GM21825 (cell line): ENCODE measurements at regions not wholly inside any gene's neighbourhood (a gene's known extent, or its start where the extent isn't known, plus 50 kb on each side); places are given as distances from the start of the nearest gene placed in this dataset.

Experiments used
- ATAC-seq: cut with Tn5 transposase; IDR thresholded peaks from one replicate; pipeline ENCODE4 v1.9.1; 2021; ENCODE audit warnings: mild to moderate bottlenecking, moderate library complexity; ENCODE audit not compliant: unreplicated experiment

DNA sequence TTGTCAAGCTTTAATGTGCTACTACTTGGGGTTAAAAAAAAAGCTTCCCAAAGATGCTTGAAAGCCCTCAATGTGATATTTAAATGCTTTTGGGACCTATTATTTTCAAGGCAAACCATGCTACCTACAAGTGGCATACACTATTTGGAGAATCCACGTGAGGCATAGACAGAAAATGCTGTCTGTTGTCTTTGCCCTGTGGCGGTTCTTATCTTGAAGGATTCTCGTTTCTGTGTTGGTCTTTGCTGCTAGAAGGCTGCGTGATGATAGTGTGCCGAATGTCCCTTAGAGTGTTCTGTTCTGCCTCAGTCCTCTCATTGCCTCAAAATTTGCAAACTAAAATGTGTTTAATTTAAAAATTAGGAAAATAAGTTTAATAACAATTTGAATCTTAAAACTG lies 356.2 kb upstream of the RARB start:
- ATAC-seq: no peak

DNA sequence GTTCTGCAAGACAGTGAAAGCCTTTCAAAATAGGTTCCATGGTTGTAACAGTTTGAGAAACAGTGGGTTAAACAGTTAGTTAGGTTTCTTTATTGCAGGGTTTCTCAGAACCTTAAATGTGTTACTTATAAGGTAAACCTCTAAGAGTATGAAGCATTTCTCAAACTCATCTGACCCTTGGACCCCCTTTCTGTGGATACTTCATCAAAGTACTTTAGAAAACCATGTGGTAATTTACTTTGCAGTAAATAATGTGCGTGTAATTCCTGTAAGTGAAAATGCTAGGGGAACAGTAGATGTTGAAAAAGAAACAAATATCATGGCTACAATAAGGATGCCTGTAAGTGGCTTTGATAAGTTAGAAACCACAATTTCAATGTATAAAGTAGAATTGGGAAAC lies 354.6 kb upstream of the RARB start:
- ATAC-seq: no peak

DNA sequence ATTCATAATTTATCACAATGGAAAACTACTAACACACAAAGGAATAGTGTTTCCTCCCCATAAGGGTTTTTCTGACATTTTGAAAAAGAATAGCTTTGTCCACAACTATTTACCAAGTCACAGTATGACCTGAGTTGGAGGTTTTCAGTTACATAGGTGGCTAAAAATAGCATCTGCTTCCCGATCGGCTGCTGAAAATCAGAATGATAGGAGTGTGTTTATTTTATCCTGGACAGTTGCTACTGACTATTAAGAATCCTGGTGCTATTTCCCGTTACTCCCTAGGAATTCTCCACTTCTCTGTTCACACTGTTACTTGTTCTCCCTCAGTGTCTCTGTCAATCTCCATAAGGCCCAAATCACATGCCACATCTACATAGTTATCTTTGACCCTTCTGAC lies 353.9 kb upstream of the RARB start:
- ATAC-seq: no peak

DNA sequence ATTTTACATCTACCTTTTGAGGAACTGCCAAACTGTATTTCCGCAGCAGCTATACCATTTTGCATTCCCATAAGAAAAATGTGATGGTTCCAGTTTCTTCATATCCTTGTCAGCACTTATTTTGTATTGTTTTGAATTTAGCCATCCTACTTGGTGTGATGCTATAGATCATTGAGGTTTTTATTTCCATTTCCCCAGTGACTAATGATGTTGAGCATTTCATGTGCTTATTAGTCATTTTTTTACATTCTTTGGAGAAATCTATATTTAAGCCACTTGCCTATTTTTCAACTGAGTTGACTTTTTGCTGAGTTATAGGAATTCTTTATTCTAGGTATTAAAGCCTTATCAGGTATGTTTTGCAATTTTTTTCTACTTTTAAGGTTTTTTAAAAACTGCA lies 347.6 kb upstream of the RARB start:
- no peak for ATAC-seq

DNA sequence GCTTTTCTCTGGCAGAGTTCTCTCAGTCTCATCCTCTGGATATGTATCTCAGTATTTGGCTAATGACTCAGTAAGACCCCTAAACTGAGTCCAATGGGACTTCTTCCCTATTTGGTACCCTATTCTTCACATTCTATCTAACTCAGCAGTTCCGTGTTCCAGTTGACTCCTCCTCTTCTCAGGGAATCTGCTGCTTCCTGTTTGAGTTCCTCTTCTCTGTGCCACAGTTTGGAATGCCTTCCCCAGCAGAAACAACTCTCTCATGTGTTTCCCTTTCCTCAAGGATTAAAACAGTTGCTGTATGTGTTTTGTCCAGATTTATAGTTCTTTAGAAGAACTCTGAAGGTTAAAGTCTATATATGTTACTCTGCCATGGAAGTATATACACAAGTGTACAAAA lies 344.0 kb upstream of the RARB start:
- no peak for ATAC-seq

DNA sequence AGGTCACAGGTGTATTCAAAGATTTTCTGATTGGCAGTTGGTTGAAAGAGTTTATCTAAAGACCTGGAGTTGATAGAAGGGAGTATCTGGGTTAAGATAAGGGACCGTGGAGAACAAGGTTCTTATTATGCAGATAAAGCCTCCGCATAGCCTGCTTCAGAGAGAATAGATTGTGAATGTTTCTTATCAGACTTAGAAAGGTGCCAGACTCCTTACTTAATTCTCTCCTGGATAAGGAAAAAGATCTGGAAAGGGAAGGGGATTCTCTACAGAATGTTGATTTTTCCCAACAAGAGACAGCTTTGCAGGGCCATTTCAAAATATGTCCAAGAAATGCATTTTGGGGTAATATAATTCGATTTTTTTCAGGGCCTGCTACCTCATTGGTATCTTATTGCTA lies 341.3 kb upstream of the RARB start:
- no peak for ATAC-seq

DNA sequence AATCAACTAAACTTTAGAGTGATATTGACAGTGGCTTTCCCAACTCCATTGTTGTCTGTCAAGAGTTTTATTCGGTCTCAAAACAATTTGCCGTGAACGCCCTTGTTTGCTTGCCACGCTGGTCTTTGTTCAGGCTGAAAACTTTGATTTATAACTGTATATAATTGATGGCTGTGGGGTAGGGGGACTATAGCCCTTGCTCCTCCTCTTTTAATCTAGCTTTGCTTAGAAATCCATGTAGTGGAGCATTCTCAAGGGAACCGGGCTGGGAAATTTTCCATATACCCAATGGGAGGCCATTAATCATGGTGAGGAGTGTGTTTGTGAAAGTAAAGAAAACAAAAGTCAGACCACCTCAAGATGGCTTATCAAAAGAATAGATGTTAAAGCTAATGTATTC lies 339.8 kb upstream of the RARB start:
- ATAC-seq: no peak

DNA sequence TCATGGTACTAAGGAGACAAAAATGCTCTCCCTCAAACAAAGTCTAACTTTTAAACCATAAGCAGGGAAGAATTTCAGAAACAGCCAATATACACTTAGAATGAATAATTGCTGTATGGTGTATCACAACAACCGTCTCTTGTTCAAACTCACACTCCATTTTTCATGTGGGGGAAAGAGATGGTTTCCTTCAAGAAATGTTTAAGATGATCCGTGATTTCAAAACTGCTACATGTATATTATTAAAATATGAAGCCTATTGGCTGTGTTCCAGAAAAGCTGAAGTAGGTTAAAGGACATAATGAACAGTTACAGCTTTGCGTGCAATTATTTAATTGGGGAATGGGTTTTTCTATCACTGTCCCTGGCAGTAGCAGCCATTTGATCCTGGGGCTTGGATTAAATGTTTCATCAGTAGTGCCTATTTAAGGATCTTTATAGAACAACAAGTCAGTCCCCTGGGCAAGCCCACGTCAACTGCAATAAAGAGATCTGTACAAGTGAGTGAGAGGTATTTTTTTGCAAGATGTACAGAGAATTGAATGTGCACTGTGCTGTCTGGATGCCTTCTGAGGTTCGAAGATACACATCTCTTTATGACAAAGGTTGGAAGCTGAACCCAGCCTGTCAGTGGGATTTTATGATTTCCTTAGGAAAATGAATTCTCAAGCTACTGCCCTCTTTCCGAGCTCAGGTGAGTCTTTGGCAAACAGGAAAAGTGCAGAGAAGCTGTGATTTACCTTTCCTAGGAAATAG lies 337.2 kb upstream of the RARB start:
- ATAC-seq: no peak

DNA sequence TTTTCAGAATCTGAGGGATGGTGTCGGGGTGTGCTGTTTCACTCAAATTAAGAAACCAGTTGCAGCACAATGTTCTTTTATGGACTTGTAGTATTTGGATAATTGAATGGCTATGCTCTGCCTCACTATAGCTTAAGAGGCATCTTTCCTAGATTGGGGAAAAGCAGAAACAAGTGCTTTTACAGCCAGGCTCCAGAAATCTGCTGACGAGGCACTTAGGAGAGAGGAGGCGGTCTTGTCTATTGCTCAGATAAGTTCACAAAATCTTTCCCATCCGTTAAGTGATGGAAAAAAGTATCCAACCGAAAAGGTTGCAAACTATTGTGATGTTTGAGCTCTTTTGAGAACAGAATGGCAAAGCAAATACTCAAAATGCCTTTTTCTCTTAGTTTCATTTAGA lies 336.1 kb upstream of the RARB start:
- ATAC-seq: no peak

DNA sequence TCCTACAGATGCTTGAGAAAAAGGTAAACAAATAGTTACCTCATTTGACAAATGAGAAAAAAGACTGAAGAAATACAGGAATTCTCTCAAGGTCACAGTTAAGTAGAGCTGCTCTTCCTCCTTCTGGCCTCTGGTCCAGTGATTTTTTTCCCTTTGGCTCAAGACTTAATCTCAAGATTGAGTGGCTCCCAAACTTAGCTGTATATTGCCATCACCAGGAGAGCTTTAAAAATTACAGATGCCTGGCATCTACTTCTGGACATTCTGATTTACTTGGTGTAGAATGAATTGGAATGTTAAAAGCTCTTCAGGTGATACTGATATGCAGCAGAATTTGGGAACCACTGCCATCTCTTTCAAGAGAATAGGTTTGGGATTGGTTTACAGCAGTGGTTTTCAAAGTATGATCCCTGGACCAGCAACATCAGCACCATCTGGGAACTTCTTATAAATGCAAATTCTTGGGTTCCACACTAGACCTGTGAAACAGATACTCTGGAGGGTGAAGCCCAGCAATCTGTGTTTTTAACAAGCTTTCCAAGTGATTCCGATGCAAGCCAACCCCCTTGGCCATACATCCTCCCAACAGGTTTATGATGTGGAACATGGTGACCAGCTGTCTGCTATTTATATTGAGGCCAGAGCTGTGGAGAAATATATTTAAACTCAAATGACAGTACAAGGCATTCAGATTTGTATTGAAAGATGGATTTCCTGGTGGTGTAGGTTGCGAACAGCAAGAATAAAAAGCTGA lies 333.0 kb upstream of the RARB start:
- ATAC-seq: no peak

DNA sequence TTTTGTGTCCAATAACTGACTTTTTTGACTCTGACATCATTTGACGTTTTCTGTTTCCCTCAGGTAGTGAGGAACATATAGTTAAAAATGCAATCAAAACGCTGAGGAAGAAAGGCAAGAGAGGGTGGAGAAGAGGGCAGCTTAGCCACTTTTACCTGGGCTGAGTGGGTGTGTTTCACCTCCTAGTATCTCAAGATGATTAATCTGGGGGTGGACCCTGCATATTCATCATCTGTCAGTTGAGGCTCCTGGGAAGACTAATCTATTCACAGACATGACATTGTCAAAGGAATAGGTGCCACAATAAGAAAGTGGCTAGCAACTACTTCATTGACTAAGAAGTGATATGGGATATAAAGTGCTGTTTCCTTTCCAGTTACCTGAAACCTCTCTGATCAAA lies 331.5 kb upstream of the RARB start:
- no peak for ATAC-seq

DNA sequence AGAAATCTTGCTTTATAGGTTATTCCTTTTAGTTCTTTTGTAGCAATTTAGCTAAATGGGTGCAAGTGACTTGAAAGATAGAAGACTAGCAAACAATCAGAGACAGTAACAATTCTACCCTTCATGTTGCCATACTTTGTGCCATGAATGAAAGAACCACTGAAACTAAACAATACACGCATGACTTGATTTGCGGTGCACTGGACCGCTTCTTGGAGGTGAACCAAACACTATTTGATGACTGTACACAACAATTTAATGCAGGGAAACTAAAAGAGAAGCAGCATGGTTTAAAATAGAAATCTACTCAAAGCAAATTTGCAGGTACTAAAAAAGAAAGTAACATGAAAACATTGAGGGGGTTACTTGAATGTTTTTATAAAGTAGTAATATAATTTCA lies 331.0 kb upstream of the RARB start:
- ATAC-seq: no peak

DNA sequence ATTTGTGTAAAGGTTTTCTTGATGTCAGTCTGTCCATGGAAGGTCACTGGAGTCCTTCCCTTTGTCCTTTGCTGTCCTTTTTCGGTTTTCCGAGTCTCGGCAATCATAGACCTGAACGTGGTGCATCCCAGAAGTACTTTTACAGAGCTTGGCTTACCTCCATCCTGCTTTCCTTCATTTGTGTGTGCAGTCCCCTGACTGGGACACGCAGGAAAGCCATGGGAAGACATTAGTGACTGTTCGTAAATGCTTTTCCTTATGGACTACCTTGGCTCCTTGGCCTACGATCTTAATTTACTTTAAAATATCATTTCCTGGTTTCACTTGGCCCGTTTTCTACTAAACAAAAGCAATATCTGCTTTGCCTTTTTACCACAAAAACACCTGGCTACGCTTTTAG lies 328.4 kb upstream of the RARB start:
- ATAC-seq: no peak

DNA sequence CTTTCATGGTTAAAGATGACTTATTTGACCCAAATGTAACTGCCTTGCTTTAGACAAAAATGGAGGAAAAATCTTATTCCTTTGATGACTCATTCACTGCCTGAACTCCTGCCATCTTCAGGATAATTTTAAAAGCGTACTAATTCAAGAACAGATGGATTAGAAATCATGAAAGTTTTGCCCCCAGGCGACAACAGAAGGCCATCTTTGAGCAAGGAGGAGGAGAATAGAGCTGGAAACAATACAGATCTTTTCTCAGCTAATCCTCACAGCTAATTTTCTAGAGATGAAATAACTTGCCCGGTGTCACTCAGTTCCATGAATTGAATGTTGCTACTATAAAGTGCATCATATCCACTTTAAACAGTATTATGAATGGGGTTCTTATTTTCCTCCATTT lies 324.7 kb upstream of the RARB start:
- no peak for ATAC-seq

DNA sequence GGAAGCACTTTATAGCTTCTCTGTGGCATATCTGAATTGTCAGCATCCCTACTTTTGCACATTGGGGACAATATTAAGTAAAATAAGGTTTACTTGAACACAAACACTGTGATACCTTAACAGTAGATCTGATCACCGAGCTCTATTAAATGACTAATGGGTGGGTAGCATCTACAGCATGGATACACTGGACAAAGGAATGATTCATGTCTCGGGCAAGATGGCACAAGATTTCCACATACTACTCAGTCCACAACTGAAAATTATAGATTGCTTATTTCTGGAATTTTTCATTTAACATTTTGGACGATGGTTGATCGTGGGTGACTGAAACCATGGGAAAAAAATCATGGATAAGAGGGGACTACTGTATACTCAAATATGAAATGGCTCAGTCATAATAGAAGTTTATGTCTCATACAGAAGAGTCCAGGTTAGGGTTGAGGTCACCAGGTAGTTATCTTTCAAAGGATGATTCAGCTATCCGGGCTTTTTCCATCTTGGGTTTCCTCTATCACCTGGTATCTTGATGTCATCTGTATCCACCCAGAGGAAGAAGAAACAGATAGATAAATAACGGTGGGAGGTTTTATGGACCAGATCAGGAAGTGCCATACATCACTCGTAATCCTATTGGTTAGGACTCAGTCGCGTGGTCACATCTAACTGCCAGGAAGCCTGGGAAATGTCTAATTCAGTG lies 320.0 kb upstream of the RARB start:
- no peak for ATAC-seq

DNA sequence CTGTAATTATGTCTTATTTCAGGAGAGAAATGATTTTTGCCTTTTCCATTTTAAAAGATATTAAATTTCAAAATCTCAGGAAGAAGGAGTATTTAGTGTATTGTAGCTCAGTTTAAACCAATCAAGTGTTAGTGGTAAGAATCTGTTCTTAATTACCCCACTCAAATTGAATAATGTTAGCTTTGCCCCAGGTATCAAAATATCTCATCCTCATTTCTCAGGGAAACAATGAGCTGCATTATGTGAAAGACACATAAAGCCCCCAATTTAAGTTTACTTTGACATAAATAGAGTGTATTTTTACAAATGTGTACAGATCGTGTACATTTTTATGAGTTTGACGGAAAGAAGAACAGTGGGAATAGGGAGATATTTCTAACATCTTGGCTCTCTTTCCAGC lies 317.4 kb upstream of the RARB start:
- no peak for ATAC-seq

DNA sequence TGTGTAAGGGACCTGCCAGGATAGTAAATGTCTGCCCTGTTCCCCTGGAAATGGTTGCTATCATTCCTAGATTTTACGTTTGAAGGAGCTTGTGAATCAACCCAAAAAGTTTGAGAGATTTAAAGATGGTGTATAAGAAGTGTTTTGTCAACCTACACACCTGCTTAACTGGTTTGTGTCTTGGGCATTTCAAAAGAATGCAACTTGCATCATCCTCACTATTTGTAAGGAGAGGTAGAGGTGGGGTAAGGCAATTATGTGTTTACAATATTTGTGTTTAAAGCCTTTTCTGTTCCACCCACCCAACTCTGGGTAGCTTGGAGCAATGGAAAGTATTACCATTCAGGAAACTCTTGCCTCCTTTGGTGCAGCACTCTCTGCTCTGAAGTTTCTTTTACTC lies 314.2 kb upstream of the RARB start:
- ATAC-seq: no peak

DNA sequence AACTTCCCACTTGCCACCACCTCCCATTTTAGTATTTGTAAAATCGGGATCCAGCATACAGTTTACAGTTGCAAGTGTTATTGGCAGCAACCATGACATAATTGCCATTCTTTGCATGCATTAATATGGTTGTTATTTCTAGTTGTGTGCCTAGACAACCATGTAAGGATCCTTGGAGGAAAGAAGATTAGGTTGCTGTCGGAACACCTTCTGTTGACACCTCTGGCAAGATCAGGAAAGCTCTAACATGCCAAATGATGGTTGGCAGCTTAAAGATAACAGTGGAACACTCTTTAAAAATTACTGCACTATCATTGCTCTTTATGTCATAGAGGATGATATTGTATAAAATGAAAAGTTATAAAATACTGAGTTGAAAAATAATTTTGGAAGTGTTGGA lies 313.5 kb upstream of the RARB start:
- ATAC-seq: no peak

DNA sequence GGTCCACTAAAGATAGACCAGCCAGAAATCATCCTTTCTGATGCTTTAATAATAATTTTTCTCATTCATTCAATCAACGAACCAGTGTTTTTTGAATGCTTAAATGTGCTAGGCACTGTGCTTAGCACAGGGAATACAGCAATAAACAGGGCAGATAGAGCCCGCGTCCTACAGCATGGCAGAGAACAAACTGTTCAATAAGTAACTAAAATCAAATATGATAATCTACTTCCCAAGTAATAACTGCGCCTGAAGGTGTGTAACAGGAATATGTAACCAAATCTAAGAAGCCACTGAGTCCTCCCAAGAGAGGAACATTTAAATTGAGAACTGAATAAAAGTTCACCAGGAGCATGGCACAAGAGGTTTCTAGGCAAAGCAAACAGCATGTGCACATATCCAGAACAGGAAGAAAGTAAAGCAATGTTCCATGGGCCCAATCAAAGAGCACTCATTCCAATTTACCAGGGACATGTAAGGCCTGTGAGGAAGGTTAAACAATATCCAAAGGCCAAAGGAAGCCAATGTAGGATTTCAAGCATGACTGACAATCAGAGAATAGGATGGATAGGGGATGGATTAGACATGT lies 311.0 kb upstream of the RARB start:
- no peak for ATAC-seq

DNA sequence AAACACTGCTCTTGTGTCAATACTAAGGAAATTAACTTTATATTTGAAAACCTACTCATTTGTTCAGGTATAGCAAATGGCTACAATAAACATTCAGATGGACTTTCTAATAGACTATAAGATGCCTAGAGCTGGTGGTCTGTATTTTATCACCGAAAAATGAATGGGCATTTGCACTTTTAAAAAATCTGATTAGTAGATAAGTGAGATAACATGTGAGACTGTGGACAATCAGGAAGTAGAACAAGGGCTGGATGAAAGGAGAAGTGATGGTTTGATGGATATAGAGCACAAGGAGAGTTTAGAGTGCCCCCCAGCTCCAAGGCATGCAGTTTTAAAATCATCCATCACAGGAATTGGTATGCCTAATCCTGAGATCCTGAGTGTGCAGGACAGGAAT lies 308.4 kb upstream of the RARB start:
- no peak for ATAC-seq

DNA sequence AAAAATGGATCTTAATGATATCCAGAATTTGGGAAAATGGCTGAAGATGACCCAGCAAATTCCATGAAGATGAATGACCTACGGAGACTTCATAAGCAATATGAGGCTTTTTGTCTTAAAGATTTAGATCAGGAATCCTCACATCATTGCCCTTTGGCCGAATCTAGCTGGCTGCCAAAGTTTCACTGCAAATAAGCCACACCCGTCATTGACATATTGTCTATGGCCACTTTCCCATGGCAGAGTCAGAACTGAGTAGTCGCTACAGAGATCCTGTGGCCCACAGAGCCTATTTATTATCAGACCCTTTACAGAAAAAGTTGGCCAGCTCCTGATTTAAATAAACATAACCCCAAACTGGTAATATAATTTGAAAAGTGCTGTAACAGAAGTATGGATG lies 307.4 kb upstream of the RARB start:
- ATAC-seq: no peak

DNA sequence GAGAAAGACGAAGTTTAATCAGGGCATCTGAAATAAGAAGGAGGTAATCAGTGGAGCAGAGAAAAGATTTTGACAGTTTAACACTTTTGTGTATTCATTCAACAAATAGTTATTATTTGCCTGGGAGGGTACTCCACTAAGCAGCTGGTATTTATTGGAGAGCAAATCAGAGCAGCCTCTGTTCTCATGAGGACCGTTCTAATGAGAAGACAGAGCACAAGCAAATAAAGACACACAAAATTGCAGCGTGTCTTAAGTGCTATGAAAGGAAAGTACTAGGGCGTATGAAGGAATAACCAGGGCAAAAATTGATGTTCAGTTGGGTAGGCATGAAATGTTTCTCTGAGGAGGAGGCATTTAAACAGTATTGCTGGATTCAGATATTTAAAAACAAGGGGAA lies 302.9 kb upstream of the RARB start:
- ATAC-seq: no peak
